ENCODE measurements at regions not wholly inside any gene's neighbourhood (a gene's known extent, or its start where the extent isn't known, plus 50 kb on each side); places are given as distances from the start of the nearest gene placed in this dataset.
A peak's percentile ranks its signal among the peaks of the same experiment; 100 is the strongest.

GRCh38 chr14:87540339-87540738 is 452.6 kb downstream of the GALC start:
- H3K36me3 ChIP-seq: no peaks in the 10 kb centered on the region
- 34 to 37% methylated on average over 2 of the region's 2 CpGs for WGBS, 2 donors
- H3K27ac ChIP-seq: no peak overlapping the region
- H3K9me3 ChIP-seq: no peaks in the 10 kb centered on the region
- no peak for TF ChIP-seq CTCF (IDR thresholded peaks at IDR 0.05)
- no peaks in the 10 kb centered on the region for H3K4me1 ChIP-seq
- no peaks in the 10 kb centered on the region for H3K27me3 ChIP-seq
- FAIRE-seq (no peak), ATAC-seq (no peak), DNase-seq (no peak)
- intact Hi-C loops (cut with DNase I): no loop called here
- no peak overlapping the region for H3K4me3 ChIP-seq

GRCh38 chr14:87529081-87529480 is 463.9 kb downstream of the GALC start:
- no peaks in the 10 kb centered on the region for H3K4me1 ChIP-seq
- ATAC-seq (no peak), FAIRE-seq (no peak), DNase-seq (no peak)
- H3K9me3 ChIP-seq: no peaks in the 10 kb centered on the region
- WGBS, 2 donors: 55 to 63% methylated on average over 4 of the region's 4 CpGs
- H3K27me3 ChIP-seq: no peaks in the 10 kb centered on the region
- H3K27ac ChIP-seq: no peak overlapping the region
- intact Hi-C loops (cut with DNase I): no loop called here
- no peaks in the 10 kb centered on the region for H3K36me3 ChIP-seq
- H3K4me3 ChIP-seq: no peak overlapping the region
- no peak for TF ChIP-seq CTCF (IDR thresholded peaks at IDR 0.05)

GRCh38 chr14:87526731-87527130 is 466.3 kb downstream of the GALC start:
- H3K9me3 ChIP-seq: no peaks in the 10 kb centered on the region
- no peak for FAIRE-seq
- 80 to 86% methylated on average over 4 of the region's 4 CpGs for WGBS, 2 donors

DNA sequence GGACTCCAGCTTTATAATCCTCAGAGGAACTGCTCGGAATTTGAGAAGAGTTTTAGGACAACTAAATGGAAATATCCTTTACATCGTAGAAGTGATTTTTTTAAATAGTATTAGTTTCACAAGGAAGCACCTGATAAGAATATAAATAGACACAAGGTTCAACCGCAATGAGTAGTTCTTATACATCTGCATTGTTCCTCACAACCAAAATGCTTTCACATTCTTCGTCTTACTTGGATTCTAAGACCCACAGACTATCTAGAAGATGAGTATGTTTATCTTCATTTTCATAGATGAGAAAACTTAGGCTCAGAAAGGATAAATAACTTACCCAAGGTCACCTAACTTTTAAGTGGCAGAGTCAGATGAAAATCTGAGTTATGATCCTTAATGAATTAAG is 469.0 kb downstream of the GALC start:
- whole genome bisulfite sequencing, 2 donors: 87 to 93% methylated on average over 4 of the region's 4 CpGs
- intact Hi-C loops (cut with DNase I): no loop called here

More at GRCh38 chr14:87526731-87527130, 466.3 kb downstream of the GALC start:
- H3K27me3 ChIP-seq: no peaks in the 10 kb centered on the region
- H3K4me1 ChIP-seq: no peaks in the 10 kb centered on the region
- no peak overlapping the region for H3K27ac ChIP-seq
- no peak overlapping the region for H3K4me3 ChIP-seq
- ATAC-seq (no peak), DNase-seq (no peak)
- intact Hi-C loops (cut with DNase I): no loop called here
- no peak for TF ChIP-seq CTCF (IDR thresholded peaks at IDR 0.05)
- no peaks in the 10 kb centered on the region for H3K36me3 ChIP-seq

DNA sequence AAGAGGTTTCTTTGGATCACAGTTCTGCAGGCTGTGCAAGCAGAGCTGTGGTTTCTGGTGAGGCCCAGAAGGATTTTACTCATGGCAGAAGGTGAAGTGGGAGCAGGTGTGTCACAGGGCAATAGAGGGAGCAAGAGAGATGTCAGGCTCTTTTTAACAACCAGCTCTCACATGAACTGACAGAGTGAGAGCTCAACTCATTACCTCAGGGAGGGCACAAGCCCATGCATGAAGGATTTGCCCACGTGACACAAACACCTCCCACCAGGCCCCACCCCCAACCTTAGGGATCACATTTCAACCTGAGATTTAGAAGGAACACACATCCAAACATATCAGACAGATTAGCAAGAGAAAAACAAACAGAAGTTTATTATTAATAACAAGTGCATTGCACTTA is 470.4 kb downstream of the GALC start:
- Histone ChIP-seq H3K36me3 (no peaks in the 10 kb centered on the region), H3K4me3 (no peak overlapping the region), H3K27me3 (no peaks in the 10 kb centered on the region), H3K27ac (no peak overlapping the region), H3K9me3 (no peaks in the 10 kb centered on the region), H3K4me1 (no peaks in the 10 kb centered on the region)
- FAIRE-seq: no peak
- WGBS, 2 donors: 2 to 6% methylated on average over 1 of the region's 1 CpG
- peak in 2 of 6 donors; percentile 14 to 18 for DNase-seq
- TF ChIP-seq CTCF (IDR thresholded peaks at IDR 0.05): no peak
- intact Hi-C loops (cut with DNase I): no loop called here
- ATAC-seq: peak in 2 of 4 donors; percentile 50 to 63

More for the DNA sequence above, 469.0 kb downstream of the GALC start:
- DNase-seq (no peak), FAIRE-seq (no peak), ATAC-seq (no peak)
- Histone ChIP-seq H3K36me3 (no peaks in the 10 kb centered on the region), H3K9me3 (no peaks in the 10 kb centered on the region), H3K27me3 (no peaks in the 10 kb centered on the region), H3K4me3 (no peak overlapping the region), H3K4me1 (no peaks in the 10 kb centered on the region), H3K27ac (no peak overlapping the region)
- no peak for TF ChIP-seq CTCF (IDR thresholded peaks at IDR 0.05)
